ENCODE measurements at regions not wholly inside any gene's neighbourhood (a gene's known extent, or its start where the extent isn't known, plus 50 kb on each side); places are given as distances from the start of the nearest gene placed in this dataset.
"Not testable (repeated sequence)": the region's sequence is repeated elsewhere in the genome, so short reads cannot be mapped to it uniquely, and the experiment has no call there.

- not testable (repeated sequence) for H3K27me3 ChIP-seq (ENCODE audit: control insufficient read depth, insufficient read depth, low read length); H3K36me3 ChIP-seq (ENCODE audit: control insufficient read depth, insufficient read depth, low read length); H3K4me3 ChIP-seq (ENCODE audit: low read depth, low read length); DNase-seq (ENCODE audit: low read depth)
Measured at GRCh38 chr1:207196135-207196534, 92.1 kb downstream of the C4BPA start.

GRCh38 chr1:207201534-207201933, 97.5 kb downstream of the C4BPA start:
- not testable (repeated sequence) for DNase-seq (ENCODE audit: low read depth); H3K27me3 ChIP-seq (ENCODE audit: control insufficient read depth, insufficient read depth, low read length); H3K36me3 ChIP-seq (ENCODE audit: control insufficient read depth, insufficient read depth, low read length); H3K4me3 ChIP-seq (ENCODE audit: low read depth, low read length)

GRCh38 chr1:207202480-207202879, 98.4 kb downstream of the C4BPA start:
- Histone ChIP-seq H3K36me3 (ENCODE audit: control insufficient read depth, insufficient read depth, low read length) (no peaks in the 10 kb centered on the region), H3K27me3 (ENCODE audit: control insufficient read depth, insufficient read depth, low read length) (no peaks in the 10 kb centered on the region), H3K4me3 (ENCODE audit: low read depth, low read length) (no peak overlapping the region)
- TF ChIP-seq CTCF (IDR thresholded peaks at IDR 0.05; ENCODE audit: insufficient read depth, low read length, poor library complexity, severe bottlenecking), result no peak
- DNase-seq (ENCODE audit: low read depth), result no peak

- DNase-seq (ENCODE audit: low read depth), result no peak
- Histone ChIP-seq H3K36me3 (ENCODE audit: control insufficient read depth, insufficient read depth, low read length) (no peaks in the 10 kb centered on the region), H3K4me3 (ENCODE audit: low read depth, low read length) (no peak overlapping the region), H3K27me3 (ENCODE audit: control insufficient read depth, insufficient read depth, low read length) (no peaks in the 10 kb centered on the region)
- no peak for TF ChIP-seq CTCF (IDR thresholded peaks at IDR 0.05; ENCODE audit: insufficient read depth, low read length, poor library complexity, severe bottlenecking)
Measured at GRCh38 chr1:207203541-207203940, 99.5 kb downstream of the C4BPA start.

GRCh38 chr1:207205614-207206061, 101.6 kb downstream of the C4BPA start:
- no peak for DNase-seq (ENCODE audit: low read depth)
- H3K27me3 ChIP-seq (ENCODE audit: control insufficient read depth, insufficient read depth, low read length), result no peaks in the 10 kb centered on the region
- no peak overlapping the region for H3K4me3 ChIP-seq (ENCODE audit: low read depth, low read length)
- no peak for TF ChIP-seq CTCF (IDR thresholded peaks at IDR 0.05; ENCODE audit: insufficient read depth, low read length, poor library complexity, severe bottlenecking)
- no peaks in the 10 kb centered on the region for H3K36me3 ChIP-seq (ENCODE audit: control insufficient read depth, insufficient read depth, low read length)

- DNase-seq (ENCODE audit: low read depth); H3K4me3 ChIP-seq (ENCODE audit: low read depth, low read length); H3K36me3 ChIP-seq (ENCODE audit: control insufficient read depth, insufficient read depth, low read length); H3K27me3 ChIP-seq (ENCODE audit: control insufficient read depth, insufficient read depth, low read length): not testable (repeated sequence)
Measured at GRCh38 chr1:207208691-207209090, 104.7 kb downstream of the C4BPA start.

- Histone ChIP-seq H3K36me3 (ENCODE audit: control insufficient read depth, insufficient read depth, low read length) (no peaks in the 10 kb centered on the region), H3K27me3 (ENCODE audit: control insufficient read depth, insufficient read depth, low read length) (no peaks in the 10 kb centered on the region), H3K4me3 (ENCODE audit: low read depth, low read length) (no peak overlapping the region)
- DNase-seq (ENCODE audit: low read depth), result no peak
- TF ChIP-seq CTCF (IDR thresholded peaks at IDR 0.05; ENCODE audit: insufficient read depth, low read length, poor library complexity, severe bottlenecking), result no peak
Measured at GRCh38 chr1:207214453-207214852, 107.0 kb upstream of the CD55 start.

Measured in kidney epithelial cell (primary cell).